Stomach (tissue), 4 donors: ENCODE measurements at regions not wholly inside any gene's neighbourhood (a gene's known extent, or its start where the extent isn't known, plus 50 kb on each side); places are given as distances from the start of the nearest gene placed in this dataset.

Experiments used
- CTCF ChIP-seq, 7 experiments: fragments of 450-650 bp in 4 of 7; fragments of 200-600 bp in 3 of 7; sonication (generic) in 3 of 7; IDR thresholded peaks; one replicate each; pipeline ENCODE4 v1.5.1; 2016 to 2019; ENCODE audit warnings: antibody characterized with exemption in 7 of 7, control low read depth in 2 of 7, mild to moderate bottlenecking in 1 of 7
- POLR2AphosphoS5 ChIP-seq, 3 donors: sonication (generic); formaldehyde crosslinking; IDR thresholded peaks; one replicate each; pipeline ENCODE4 v1.6.1; 2016; ENCODE audit warnings: antibody characterized with exemption in 3 of 3

- no peak for TF ChIP-seq CTCF (IDR thresholded peaks at IDR 0.05)
- TF ChIP-seq POLR2AphosphoS5 (IDR thresholded peaks at IDR 0.05): no peak
Measured at GRCh38 chr10:117807441-117807840, 239.3 kb downstream of the RAB11FIP2 start.
